Thyroid gland (tissue), 4 donors: ENCODE measurements at regions not wholly inside any gene's neighbourhood (a gene's known extent, or its start where the extent isn't known, plus 50 kb on each side); places are given as distances from the start of the nearest gene placed in this dataset.
"Not testable (repeated sequence)": the region's sequence is repeated elsewhere in the genome, so short reads cannot be mapped to it uniquely, and the experiment has no call there.

Experiments
- DNase-seq, 2 donors: peaks; one replicate each; pipeline ENCODE4 v3.0.0-alpha.2; 2019
- H3K27ac ChIP-seq, 3 donors: fragments of 200-600 bp; sonication (generic); 1 replicate in 2 of 3; 2 replicates in 1 of 3; pipeline ENCODE4 v1.5.1; 2016 to 2019; ENCODE audit warnings: mild to moderate bottlenecking in 1 of 3, moderate library complexity in 1 of 3
- H3K27me3 ChIP-seq: fragments of 200-600 bp; sonication (generic); one replicate; pipeline ENCODE4 v1.5.1; 2019
- H3K36me3 ChIP-seq, 2 donors: fragments of 200-600 bp; sonication (generic); one replicate each; pipeline ENCODE4 v1.5.1; 2016 to 2019
- H3K4me1 ChIP-seq, 2 donors: fragments of 200-600 bp; sonication (generic); one replicate each; pipeline ENCODE4 v1.5.1; 2017 to 2019
- H3K4me3 ChIP-seq, 3 donors: fragments of 200-600 bp; sonication (generic); replicated peaks in 1 of 3; 1 replicate in 2 of 3; 2 replicates in 1 of 3; pipeline ENCODE4 v1.5.1; 2016; ENCODE audit warnings: mild to moderate bottlenecking in 1 of 3
- H3K9me3 ChIP-seq: fragments of 200-600 bp; sonication (generic); one replicate; pipeline ENCODE4 v1.5.1; 2017
- POLR2A ChIP-seq, 2 donors: fragments of 450-650 bp; IDR thresholded peaks; one replicate each; pipeline ENCODE4 v1.6.1; 2017; ENCODE audit warnings: antibody characterized with exemption in 2 of 2, mild to moderate bottlenecking in 2 of 2, moderate library complexity in 1 of 2
- WGBS, 2 donors: methylation state at CpG; one replicate each; pipeline ENCODE4 v1.1.5; 2017; 5-methylcytosine and 5-hydroxymethylcytosine counted together
- intact Hi-C: fragments of 100-400 bp; cut with DNase I; formaldehyde crosslinking; loops from one replicate; pipeline ENCODE4 v1.15.1; 2023
- TF ChIP-seq, protein P1 (sequence below), 6 experiments: fragments of 200-600 bp in 3 of 6; fragments of 450-650 bp in 3 of 6; sonication (generic) in 3 of 6; IDR thresholded peaks; one replicate each; pipeline ENCODE4 v1.5.1; 2016 to 2019; ENCODE audit warnings: antibody characterized with exemption in 6 of 6, mild to moderate bottlenecking in 2 of 6, inconsistent platforms in 1 of 6, moderate library complexity in 1 of 6

DNA sequence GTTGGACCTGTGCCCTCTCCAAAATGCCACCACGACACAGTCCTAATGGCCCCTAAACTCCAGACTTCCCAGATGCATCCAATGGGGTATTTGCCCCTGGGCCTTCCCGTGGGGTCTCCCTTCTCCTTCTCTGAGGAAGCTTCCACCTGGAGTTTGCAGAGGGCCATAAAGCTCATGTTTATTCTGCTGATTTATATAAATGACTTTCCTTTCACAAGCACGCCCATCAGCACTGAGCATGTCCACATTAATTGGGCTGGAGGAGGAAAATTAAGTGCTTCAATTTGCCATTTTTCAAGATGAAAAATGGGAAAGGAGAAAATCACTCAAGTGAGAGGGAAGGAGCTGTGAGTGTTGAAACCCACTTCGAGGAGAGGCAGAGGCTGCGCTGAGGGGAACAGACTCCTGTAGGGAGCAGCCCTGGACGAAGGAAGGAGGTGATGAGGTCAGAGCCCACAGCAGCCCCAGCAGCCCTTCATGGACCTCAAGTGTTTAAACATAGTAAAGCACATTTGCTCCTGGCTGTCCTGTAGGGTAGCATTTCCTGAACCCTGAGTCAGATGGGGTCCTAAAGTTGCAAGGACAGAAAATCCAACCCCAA, 434.9 kb upstream of the SULF2 start:
- H3K9me3 ChIP-seq: no peaks in the 10 kb centered on the region
- H3K27ac ChIP-seq: no peak overlapping the region
- intact Hi-C loops: no loop called here
- no peak overlapping the region for H3K4me3 ChIP-seq
- DNase-seq: no peak
- WGBS, 2 donors: 62 to 69% methylated on average over 6 of the region's 6 CpGs
- H3K36me3 ChIP-seq: no peaks in the 10 kb centered on the region
- TF ChIP-seq, protein P1, sequence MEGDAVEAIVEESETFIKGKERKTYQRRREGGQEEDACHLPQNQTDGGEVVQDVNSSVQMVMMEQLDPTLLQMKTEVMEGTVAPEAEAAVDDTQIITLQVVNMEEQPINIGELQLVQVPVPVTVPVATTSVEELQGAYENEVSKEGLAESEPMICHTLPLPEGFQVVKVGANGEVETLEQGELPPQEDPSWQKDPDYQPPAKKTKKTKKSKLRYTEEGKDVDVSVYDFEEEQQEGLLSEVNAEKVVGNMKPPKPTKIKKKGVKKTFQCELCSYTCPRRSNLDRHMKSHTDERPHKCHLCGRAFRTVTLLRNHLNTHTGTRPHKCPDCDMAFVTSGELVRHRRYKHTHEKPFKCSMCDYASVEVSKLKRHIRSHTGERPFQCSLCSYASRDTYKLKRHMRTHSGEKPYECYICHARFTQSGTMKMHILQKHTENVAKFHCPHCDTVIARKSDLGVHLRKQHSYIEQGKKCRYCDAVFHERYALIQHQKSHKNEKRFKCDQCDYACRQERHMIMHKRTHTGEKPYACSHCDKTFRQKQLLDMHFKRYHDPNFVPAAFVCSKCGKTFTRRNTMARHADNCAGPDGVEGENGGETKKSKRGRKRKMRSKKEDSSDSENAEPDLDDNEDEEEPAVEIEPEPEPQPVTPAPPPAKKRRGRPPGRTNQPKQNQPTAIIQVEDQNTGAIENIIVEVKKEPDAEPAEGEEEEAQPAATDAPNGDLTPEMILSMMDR (IDR thresholded peaks at IDR 0.05): no peak
- TF ChIP-seq POLR2A (IDR thresholded peaks at IDR 0.05): no peak
- no peaks in the 10 kb centered on the region for H3K4me1 ChIP-seq
- no peaks in the 10 kb centered on the region for H3K27me3 ChIP-seq

DNA sequence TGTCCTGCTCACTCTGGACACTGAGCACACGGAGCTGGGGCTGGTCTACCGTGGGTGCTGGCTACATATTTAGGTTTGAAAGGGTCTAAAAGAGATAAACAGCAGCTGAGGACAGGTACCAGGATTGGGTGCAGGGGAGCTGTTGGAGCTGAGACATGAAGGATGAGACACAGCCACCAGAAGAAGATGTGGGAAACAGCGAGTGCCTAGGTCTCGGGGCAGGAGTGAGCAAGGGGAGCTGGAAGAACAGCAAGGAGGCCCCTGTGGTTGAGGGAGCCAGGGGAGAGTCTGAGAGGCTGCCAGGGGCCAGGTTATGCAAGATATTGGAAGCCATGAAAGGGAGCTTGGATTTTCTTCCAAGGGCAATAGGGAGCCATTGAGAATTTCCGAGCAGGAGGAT, 434.0 kb upstream of the SULF2 start:
- intact Hi-C loops: no loop called here
- no peaks in the 10 kb centered on the region for H3K27me3 ChIP-seq
- H3K9me3 ChIP-seq: no peaks in the 10 kb centered on the region
- H3K4me3 ChIP-seq: no peak overlapping the region
- H3K27ac ChIP-seq: no peak overlapping the region
- 82 to 84% methylated on average over 5 of the region's 5 CpGs for WGBS, 2 donors
- H3K36me3 ChIP-seq: no peaks in the 10 kb centered on the region
- no peak for DNase-seq
- TF ChIP-seq, protein P1 (IDR thresholded peaks at IDR 0.05): no peak
- no peak for TF ChIP-seq POLR2A (IDR thresholded peaks at IDR 0.05)
- no peaks in the 10 kb centered on the region for H3K4me1 ChIP-seq

DNA sequence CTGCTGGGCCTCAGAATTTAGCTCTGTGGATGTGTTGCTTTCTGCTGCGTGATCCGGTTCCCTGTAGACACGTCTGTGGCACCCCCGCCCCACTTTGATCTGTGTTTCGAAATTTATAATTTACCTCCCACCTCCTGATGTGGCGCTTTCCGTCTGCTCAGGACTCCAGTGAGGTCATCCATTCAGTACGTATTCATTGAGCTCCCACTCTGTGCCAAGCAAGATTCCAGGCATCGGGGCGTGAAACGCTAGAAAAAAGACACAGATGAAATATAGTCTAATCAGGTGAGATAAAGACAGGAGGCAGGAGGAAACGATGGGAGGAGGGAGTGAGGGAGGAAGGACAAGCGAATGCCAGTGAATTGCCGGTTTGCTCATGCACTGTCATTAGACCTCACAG, 431.9 kb upstream of the SULF2 start:
- H3K27ac ChIP-seq: no peak overlapping the region
- H3K4me3 ChIP-seq: no peak overlapping the region
- H3K9me3 ChIP-seq: no peaks in the 10 kb centered on the region
- H3K4me1 ChIP-seq: no peaks in the 10 kb centered on the region
- 72% methylated on average over 14 of the region's 14 CpGs for WGBS, 2 donors
- TF ChIP-seq, protein P1 (IDR thresholded peaks at IDR 0.05): no peak
- no peak for TF ChIP-seq POLR2A (IDR thresholded peaks at IDR 0.05)
- no peak for DNase-seq
- H3K36me3 ChIP-seq: no peaks in the 10 kb centered on the region
- no peaks in the 10 kb centered on the region for H3K27me3 ChIP-seq
- intact Hi-C loops: no loop called here

DNA sequence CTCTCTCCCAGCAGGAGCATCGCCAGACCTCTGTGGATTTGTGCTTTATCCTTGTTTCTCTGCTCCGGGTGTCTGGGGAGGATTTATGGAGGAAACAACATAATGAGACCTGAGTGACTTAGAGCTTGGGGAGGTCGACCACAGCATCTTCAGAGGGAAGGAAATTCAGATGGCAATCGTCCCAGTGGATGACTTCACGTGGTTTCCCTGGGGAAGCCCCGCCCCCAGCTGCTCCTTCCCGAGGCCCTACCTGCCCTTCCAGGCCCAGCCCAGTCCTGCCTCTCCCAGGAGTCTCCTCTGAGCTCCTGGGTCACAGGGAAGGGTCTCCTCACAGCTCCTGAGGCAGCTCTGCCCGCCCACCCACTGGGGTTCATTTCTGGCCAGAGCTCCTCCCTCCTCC, 430.3 kb upstream of the SULF2 start:
- no peaks in the 10 kb centered on the region for H3K27me3 ChIP-seq
- no peaks in the 10 kb centered on the region for H3K9me3 ChIP-seq
- no peaks in the 10 kb centered on the region for H3K36me3 ChIP-seq
- DNase-seq: no peak
- WGBS, 2 donors: 34 to 53% methylated on average over 5 to 8 of the region's 8 CpGs
- no peaks in the 10 kb centered on the region for H3K4me1 ChIP-seq
- no peak overlapping the region for H3K4me3 ChIP-seq
- TF ChIP-seq POLR2A (IDR thresholded peaks at IDR 0.05): no peak
- TF ChIP-seq, protein P1 (IDR thresholded peaks at IDR 0.05): no peak
- H3K27ac ChIP-seq: no peak overlapping the region
- intact Hi-C loops: no loop called here

DNA sequence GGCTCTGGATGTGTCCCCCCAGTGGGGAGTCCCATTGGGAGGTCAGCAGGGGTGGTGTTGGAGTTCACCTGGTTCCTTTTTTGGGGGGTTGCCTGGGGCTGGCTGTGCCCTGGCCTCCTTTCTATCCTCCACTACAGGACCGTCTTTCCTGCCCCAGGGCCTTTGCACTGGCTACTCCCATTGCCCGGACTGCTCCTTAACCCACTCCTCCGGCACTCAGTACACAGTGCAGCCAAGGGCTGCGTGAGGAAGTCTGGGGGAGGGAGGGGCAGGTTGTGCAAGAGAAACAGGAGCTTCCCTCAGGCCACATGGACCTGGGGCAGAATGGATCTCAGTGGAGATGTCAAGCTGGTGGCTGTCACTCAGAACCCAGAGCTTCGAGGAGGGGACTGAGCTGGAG, 429.3 kb upstream of the SULF2 start:
- Histone ChIP-seq H3K27me3 (no peaks in the 10 kb centered on the region), H3K27ac (no peak overlapping the region), H3K36me3 (no peaks in the 10 kb centered on the region), H3K4me1 (no peaks in the 10 kb centered on the region), H3K4me3 (no peak overlapping the region), H3K9me3 (no peaks in the 10 kb centered on the region)
- DNase-seq: no peak
- WGBS, 2 donors: 42 to 50% methylated on average over 5 of the region's 5 CpGs
- intact Hi-C loops: no loop called here
- no peak for TF ChIP-seq POLR2A (IDR thresholded peaks at IDR 0.05)
- TF ChIP-seq, protein P1 (IDR thresholded peaks at IDR 0.05): no peak

DNA sequence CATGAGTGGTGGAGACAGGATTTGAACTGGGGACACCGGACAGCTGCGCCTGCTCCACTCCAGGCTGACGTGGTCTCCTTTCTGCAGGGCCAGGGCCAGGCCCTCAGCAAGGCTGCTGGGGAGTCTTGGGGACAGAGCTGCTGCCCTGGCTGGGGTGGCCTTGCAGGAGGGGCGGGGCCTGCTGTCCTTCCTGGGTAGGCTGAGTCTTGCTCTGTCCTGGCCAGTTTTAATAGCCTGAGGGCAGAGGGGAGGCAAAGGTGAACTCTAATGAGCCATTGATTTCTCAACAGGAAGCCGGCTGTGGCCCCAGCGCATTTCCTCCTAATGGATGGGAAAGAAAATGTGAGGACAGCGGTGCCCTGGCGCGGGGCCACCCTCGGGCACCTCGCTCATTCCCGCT, 428.4 kb upstream of the SULF2 start:
- intact Hi-C loops, H3K4me3 ChIP-seq, H3K27ac ChIP-seq, H3K4me1 ChIP-seq, H3K36me3 ChIP-seq, H3K27me3 ChIP-seq, H3K9me3 ChIP-seq, DNase-seq: not testable (repeated sequence)
- 40 to 70% methylated on average over 2 to 11 of the region's 12 CpGs for WGBS, 2 donors
